GM18858 (cell line): ENCODE measurements at regions not wholly inside any gene's neighbourhood (a gene's known extent, or its start where the extent isn't known, plus 50 kb on each side); places are given as distances from the start of the nearest gene placed in this dataset.
"Not testable (repeated sequence)": the region's sequence is repeated elsewhere in the genome, so short reads cannot be mapped to it uniquely, and the experiment has no call there.

Experiments used
- ATAC-seq: cut with Tn5 transposase; IDR thresholded peaks from one replicate; pipeline ENCODE4 v1.9.1; 2021; ENCODE audit not compliant: unreplicated experiment

- no peak for ATAC-seq
These were observed 50.8 kb upstream of the MAX start for GRCh38 chr14:65153101-65153500.

- peak; percentile 72 for ATAC-seq
These were observed 54.5 kb upstream of the MAX start for GRCh38 chr14:65156568-65157366.

- peak; percentile 63 for ATAC-seq
These were observed 57.2 kb upstream of the MAX start for GRCh38 chr14:65159281-65160062.

- ATAC-seq: no peak
These were observed 57.8 kb upstream of the MAX start for GRCh38 chr14:65160091-65160490.

GRCh38 chr14:65162031-65162430 is 59.7 kb upstream of the MAX start:
- no peak for ATAC-seq

GRCh38 chr14:65164068-65164824 is 61.9 kb upstream of the MAX start:
- no peak for ATAC-seq

GRCh38 chr14:65164825-65165135 is 62.5 kb upstream of the MAX start:
- ATAC-seq: no peak

- no peak for ATAC-seq
These were observed 64.8 kb upstream of the MAX start for GRCh38 chr14:65167072-65167645.

GRCh38 chr14:65168840-65169239 is 66.5 kb upstream of the MAX start:
- ATAC-seq: no peak

GRCh38 chr14:65169351-65169750 is 67.0 kb upstream of the MAX start:
- peak; percentile 82 for ATAC-seq

GRCh38 chr14:65170318-65170717 is 68.0 kb upstream of the MAX start:
- no peak for ATAC-seq

- ATAC-seq: no peak
These were observed 68.6 kb upstream of the MAX start for GRCh38 chr14:65170768-65171507.

- ATAC-seq: no peak
These were observed 71.8 kb upstream of the MAX start for GRCh38 chr14:65173973-65174693.

GRCh38 chr14:65174783-65175182 is 72.5 kb upstream of the MAX start:
- no peak for ATAC-seq

GRCh38 chr14:65177551-65177950 is 75.2 kb upstream of the MAX start:
- no peak for ATAC-seq

GRCh38 chr14:65179231-65179630 is 76.9 kb upstream of the MAX start:
- ATAC-seq: not testable (repeated sequence)

GRCh38 chr14:65179918-65180724 is 77.8 kb upstream of the MAX start:
- peak; percentile 92 for ATAC-seq

GRCh38 chr14:65180725-65181025 is 78.4 kb upstream of the MAX start:
- ATAC-seq: no peak

- ATAC-seq: no peak
These were observed 81.9 kb upstream of the MAX start for GRCh38 chr14:65184032-65184764.
